C4-2B (cell line): ENCODE measurements at regions not wholly inside any gene's neighbourhood (a gene's known extent, or its start where the extent isn't known, plus 50 kb on each side); places are given as distances from the start of the nearest gene placed in this dataset.

Experiments used
- H3K27ac ChIP-seq: fragments of 450-650 bp; 2 replicates; pipeline ENCODE4 v1.5.1; 2017
- ZFX ChIP-seq: fragments of 450-650 bp; IDR thresholded peaks from 2 replicates; pipeline ENCODE4 v1.6.1; 2017
- TF ChIP-seq, protein P1 (sequence below): fragments of 450-650 bp; conservative IDR thresholded peaks from 2 replicates; pipeline ENCODE4 v1.5.1; 2017; ENCODE audit warnings: mild to moderate bottlenecking

DNA sequence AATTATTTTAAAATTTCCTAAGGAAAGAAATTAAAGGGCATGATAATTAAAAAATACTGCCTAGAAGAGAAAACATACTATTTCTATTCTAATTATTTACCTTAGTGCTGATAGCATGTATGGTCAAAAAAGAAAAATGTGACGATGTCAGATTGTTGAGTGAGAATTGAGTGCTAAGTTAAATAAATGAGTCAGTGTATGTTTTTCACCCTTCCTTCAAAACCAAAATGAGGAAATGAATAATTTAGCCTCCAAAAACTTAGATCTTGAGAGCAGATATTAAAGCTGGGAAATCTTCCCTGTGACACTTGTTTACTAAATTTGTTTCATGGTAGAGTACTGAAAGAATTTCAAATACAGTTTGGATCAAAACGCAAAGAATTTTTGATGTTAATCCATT is 58.6 kb upstream of the NYAP2 start:
- no peak overlapping the region for H3K27ac ChIP-seq
- TF ChIP-seq ZFX, result no peak
- TF ChIP-seq, protein P1, sequence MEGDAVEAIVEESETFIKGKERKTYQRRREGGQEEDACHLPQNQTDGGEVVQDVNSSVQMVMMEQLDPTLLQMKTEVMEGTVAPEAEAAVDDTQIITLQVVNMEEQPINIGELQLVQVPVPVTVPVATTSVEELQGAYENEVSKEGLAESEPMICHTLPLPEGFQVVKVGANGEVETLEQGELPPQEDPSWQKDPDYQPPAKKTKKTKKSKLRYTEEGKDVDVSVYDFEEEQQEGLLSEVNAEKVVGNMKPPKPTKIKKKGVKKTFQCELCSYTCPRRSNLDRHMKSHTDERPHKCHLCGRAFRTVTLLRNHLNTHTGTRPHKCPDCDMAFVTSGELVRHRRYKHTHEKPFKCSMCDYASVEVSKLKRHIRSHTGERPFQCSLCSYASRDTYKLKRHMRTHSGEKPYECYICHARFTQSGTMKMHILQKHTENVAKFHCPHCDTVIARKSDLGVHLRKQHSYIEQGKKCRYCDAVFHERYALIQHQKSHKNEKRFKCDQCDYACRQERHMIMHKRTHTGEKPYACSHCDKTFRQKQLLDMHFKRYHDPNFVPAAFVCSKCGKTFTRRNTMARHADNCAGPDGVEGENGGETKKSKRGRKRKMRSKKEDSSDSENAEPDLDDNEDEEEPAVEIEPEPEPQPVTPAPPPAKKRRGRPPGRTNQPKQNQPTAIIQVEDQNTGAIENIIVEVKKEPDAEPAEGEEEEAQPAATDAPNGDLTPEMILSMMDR, result no peak

- TF ChIP-seq, protein P1, result no peak
- TF ChIP-seq ZFX, result no peak
- H3K27ac ChIP-seq, result no peak overlapping the region
Observed at GRCh38 chr2:225337183-225337582, 62.3 kb upstream of the NYAP2 start.

GRCh38 chr2:225334514-225334913 is 65.0 kb upstream of the NYAP2 start:
- no peak overlapping the region for H3K27ac ChIP-seq
- TF ChIP-seq, protein P1, result no peak
- no peak for TF ChIP-seq ZFX

DNA sequence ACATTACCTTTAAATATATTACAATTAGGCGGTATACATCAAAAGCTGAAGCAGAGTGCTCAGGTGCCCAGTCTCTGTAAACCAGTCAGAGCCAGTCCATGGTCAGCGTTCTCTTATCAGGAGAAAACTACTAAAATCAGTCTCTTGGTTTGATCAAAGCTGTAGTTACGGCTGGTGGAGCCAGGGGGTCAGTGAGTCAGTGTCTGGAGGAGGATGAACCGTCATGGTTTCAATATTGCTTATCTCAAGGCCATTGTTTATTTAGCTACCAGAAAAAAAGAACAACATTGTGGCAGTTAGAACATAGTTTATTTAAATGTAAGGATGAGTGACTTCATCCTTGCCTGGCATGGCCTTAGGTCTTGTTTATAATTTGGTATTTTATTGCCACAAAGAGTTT is 71.3 kb upstream of the NYAP2 start:
- TF ChIP-seq, protein P1, result no peak
- no peak for TF ChIP-seq ZFX
- no peak overlapping the region for H3K27ac ChIP-seq

GRCh38 chr2:225326969-225327368 is 72.5 kb upstream of the NYAP2 start:
- TF ChIP-seq ZFX, result no peak
- TF ChIP-seq, protein P1, result no peak
- no peak overlapping the region for H3K27ac ChIP-seq

DNA sequence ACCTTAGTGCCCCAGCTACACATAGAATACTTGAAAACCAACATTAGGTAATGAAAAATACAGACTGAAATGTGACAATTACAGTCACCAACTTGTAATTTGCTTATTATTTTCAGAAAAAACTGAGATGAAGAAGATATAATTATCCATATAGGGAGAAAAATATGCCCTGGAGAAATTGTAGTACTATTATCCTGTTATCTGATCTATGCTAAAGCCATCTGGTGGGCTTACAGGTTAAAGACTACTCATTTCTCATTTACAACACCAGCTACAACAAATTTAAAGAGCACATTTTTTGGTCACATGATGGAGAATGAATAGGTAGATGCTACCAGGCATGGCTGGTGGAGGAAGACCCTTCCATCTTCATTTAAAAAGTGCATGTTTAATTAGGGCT is 79.6 kb upstream of the NYAP2 start:
- no peak for TF ChIP-seq ZFX
- TF ChIP-seq, protein P1, result no peak
- no peak overlapping the region for H3K27ac ChIP-seq

- no peak overlapping the region for H3K27ac ChIP-seq
- TF ChIP-seq, protein P1, result no peak
- no peak for TF ChIP-seq ZFX
Observed at GRCh38 chr2:225318440-225318839, 81.1 kb upstream of the NYAP2 start.
